B cell (primary cell): ENCODE measurements at regions not wholly inside any gene's neighbourhood (a gene's known extent, or its start where the extent isn't known, plus 50 kb on each side); places are given as distances from the start of the nearest gene placed in this dataset.

Experiments
- EZH2 ChIP-seq: IDR thresholded peaks from 2 replicates; pipeline ENCODE4 v1.6.1; 2012; ENCODE audit warnings: borderline replicate concordance, low read depth, mild to moderate bottlenecking, moderate library complexity, low read length; ENCODE audit not compliant: insufficient read depth, poor library complexity, severe bottlenecking
- TF ChIP-seq, protein P1 (sequence below): fragments of 200-600 bp; IDR thresholded peaks from one replicate; pipeline ENCODE4 v1.8.0; 2022; ENCODE audit warnings: antibody characterized with exemption, mild to moderate bottlenecking

DNA sequence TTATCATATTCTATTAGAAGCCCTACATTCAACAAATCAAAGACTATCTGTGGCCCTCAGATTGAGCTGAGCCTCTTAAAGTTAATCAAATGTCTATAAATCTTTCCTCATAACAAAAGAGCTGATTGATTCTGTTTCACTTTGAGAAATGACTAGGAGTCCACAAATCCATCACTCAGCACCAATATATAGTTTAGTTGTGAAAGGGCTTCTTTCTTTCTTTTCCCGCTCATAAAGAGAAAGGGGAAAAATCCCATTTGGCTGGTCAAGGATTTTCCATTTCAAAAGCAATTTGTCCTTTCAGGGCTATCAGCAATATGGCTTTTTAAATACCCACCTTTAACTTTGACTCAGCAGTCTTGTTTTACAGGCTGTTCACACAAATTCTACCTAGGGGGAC lies 408.5 kb upstream of the PCDH20 start:
- TF ChIP-seq, protein P1, sequence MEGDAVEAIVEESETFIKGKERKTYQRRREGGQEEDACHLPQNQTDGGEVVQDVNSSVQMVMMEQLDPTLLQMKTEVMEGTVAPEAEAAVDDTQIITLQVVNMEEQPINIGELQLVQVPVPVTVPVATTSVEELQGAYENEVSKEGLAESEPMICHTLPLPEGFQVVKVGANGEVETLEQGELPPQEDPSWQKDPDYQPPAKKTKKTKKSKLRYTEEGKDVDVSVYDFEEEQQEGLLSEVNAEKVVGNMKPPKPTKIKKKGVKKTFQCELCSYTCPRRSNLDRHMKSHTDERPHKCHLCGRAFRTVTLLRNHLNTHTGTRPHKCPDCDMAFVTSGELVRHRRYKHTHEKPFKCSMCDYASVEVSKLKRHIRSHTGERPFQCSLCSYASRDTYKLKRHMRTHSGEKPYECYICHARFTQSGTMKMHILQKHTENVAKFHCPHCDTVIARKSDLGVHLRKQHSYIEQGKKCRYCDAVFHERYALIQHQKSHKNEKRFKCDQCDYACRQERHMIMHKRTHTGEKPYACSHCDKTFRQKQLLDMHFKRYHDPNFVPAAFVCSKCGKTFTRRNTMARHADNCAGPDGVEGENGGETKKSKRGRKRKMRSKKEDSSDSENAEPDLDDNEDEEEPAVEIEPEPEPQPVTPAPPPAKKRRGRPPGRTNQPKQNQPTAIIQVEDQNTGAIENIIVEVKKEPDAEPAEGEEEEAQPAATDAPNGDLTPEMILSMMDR = no peak
- no peak for TF ChIP-seq EZH2
